COLO668 (cell line): ENCODE measurements at regions not wholly inside any gene's neighbourhood (a gene's known extent, or its start where the extent isn't known, plus 50 kb on each side); places are given as distances from the start of the nearest gene placed in this dataset.
"Not testable (repeated sequence)": the region's sequence is repeated elsewhere in the genome, so short reads cannot be mapped to it uniquely, and the experiment has no call there.

Source experiments
- DNase-seq: peaks from one replicate; lab custom pipeline; 2025; ENCODE audit not compliant: unreplicated experiment; lab: John Stamatoyannopoulos, UW

DNA sequence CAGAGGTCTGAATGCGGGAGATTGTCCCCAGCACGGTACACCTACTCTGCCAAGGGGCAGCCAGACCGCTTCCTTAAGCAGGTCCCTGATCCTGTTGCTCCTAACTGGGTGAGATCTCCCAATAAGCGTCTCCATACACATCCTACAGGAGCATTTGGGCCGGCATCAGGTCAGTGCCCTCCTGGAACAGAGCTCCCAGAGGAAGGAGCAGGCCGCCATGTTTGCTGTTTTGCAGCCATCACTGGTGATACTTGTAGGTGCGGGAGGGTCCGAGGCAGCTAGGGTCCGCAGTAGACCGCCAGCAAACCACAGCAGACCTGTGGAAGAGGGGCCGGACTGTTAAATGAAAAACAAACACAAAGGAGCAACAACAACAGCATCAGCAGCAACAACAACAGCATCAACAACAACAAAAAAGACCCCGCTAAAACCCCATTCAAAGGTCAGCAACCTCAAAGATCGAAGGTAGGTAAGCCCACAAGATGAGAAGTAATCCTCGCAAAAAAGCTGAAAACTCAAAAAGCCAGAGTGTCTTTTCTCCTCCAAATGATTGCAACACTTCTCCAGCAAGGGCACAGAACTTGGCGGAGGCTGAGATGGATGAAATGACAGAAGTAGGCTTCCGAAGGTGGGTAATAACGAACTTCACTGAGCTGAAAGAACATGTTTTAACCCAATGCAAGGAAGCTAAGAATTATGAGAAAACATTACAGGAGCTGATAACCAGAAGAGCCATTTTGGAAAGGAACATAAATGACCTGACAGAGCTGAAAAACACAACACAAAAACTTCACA is 79.0 kb upstream of the CDH7 start:
- no peak for DNase-seq

DNA sequence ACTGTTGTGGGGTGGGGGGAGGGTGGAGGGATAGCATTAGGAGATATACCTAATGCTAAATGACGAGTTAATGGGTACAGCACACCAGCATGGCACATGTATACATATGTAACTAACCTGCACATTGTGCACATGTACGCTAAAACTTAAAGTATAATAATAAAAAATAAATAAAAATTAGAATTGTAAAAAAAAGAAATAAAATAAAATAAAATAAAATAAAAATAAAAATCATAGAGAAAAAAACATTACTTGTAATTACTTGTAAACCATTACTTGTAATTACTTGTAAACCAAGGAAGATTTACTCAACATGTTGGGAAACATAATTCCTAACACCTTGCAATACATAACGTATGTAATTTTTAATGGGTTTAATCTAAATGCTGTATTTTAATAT is 80.7 kb upstream of the CDH7 start:
- DNase-seq: not testable (repeated sequence)

DNA sequence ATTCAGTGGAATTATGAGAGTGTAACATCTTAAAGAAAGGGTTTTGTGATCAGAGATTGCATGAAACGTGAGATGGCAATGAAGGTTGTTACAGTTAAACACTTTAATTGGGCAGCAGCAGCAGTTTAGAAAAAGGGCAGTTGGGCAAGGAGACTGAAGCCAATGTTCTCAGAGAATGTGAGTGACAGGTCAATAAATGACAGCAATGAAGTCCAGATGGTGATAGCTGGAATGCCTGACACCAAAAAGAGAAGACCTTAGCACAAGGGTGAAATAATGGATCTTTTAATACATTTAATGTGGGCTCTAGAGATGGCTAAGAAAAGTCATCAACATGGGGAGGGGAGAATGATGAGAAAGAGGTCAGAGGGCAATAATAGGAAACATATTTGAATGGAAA is 89.4 kb upstream of the CDH7 start:
- DNase-seq: no peak

- DNase-seq: peak; percentile 19
Observed at GRCh38 chr18:65659912-65660311, 90.9 kb upstream of the CDH7 start.

GRCh38 chr18:65659312-65659711 is 91.5 kb upstream of the CDH7 start:
- DNase-seq: no peak

- DNase-seq: no peak
Observed at GRCh38 chr18:65651192-65651591, 99.6 kb upstream of the CDH7 start.

DNA sequence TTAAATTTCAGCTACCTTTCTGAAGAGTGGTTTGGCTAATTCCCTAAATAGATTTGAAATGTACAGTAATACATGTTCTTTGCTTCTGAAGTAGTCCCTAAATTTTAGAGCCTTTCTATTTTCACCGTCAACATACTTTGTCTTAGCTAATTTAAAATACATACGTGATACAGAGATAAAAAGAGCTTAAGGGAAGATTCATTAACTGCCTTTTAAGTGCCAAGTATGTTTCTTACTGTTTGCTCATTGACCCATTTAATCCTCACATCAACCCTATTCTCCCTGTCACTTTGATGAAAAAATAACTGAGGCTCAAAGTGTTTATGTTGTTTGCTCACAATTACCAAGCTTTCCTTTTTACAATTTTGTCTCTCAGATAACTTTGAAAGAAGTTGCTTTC is 118.6 kb upstream of the CDH7 start:
- no peak for DNase-seq

- DNase-seq: no peak
Observed at GRCh38 chr18:65631766-65632165, 119.0 kb upstream of the CDH7 start.

DNA sequence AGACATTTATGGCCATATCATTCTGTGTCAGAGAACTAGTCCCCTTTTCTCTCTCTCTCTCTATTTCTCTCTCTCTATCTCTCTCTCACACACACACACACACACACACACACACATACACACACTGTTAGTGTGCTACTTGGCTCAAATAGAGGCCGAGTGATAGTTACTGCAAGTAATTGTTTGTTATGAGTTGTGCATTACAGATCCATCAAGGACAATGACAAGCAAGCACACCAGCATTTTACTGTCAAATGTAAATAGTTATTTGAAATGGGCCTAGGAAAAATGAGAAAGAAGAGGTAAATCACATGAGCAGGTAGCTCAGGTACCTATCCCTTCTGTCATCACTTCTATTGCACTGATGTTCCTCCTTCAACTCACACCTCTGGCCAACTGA is 122.4 kb upstream of the CDH7 start:
- DNase-seq: no peak

DNA sequence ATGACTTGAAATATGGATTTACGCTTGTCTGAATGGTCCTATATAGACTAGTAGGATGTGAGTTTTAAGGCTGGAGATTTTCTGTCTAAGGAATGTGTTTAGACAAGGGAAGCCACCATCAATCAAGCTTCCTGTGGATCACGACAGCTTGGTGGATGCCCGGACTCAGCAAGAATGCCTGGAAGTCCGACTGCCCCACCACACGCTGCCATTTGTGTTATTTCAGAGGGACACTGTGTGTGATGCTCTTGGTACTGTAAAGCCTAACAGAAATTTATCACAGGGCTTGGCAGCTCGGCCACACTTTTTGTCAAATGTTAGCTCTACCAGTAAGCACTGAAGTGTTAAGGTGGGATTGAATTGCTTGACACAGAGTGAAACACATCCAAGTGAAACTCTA is 127.1 kb upstream of the CDH7 start:
- no peak for DNase-seq

DNA sequence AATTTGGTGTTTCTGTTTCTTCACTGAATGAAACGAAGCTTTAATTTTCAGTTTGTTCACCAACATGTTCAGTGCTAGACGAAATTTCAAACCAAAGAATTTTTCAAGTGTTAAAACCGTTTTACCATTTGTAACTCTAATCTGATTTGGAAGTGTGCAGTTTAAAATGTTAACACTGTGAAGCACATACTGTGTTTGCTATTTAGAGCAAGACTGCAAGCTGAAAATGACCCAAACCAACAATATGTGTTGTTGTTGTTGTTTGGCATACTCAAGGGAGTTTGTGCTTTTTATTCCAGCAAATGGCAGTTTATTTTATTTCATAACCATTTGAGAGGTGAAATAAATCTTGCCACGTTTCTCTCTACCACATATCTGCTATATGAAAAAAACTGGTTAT is 128.4 kb upstream of the CDH7 start:
- DNase-seq: no peak

DNA sequence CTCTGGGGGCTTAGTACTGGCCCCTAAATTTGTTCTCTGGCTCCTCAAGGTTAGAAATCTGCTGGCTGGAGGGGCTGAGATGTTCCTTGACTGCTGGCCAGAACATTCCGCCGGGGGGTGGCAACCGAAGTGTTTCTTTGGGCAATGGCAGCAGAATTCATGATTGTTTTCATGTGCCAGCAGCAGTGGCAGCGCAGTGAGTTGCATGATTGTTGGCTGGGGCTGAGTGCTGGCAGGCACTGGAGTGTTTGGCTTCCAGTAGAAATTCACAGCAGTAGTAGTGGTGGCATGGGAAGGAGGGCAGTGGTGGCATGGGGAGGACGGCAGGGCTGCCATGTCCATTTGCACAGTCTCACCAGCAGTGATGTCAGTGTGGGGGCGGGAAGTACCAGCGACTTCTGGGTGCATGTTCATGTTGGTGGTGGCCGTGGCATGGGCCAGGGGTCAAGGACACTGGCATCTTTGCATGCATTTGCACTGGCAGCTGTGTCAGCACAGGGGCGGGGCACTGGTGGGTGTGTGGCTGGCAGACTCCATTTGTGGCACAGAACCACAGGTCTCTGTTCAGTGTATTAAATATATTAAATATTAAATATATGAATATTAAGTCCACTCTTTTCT is 130.6 kb upstream of the CDH7 start:
- DNase-seq: no peak

DNA sequence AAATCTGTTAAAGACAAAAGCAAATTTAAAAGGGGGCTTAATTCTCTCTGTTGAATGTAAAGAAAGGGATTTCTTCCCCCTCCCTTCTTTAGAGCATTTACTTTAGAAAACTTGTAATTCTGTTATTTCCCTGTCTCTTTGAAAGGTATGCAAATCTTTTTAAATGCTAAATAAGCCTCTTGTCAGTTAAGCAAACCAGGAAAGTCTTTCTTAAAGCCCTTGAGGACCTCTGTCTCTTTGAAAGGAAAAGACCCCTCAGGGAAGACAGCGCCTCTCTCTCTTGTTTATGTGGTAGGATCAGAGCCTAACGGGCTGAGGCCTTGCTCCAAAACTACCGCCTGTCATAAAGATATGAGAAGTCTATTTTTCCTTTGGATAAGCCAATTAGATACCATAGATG is 139.9 kb upstream of the CDH7 start:
- no peak for DNase-seq

- no peak for DNase-seq
Observed at GRCh38 chr18:65608471-65608870, 142.3 kb upstream of the CDH7 start.

GRCh38 chr18:65607161-65607560 is 143.7 kb upstream of the CDH7 start:
- DNase-seq: no peak

GRCh38 chr18:65606551-65607130 is 144.2 kb upstream of the CDH7 start:
- no peak for DNase-seq

- not testable (repeated sequence) for DNase-seq
Observed at GRCh38 chr18:65605352-65605751, 145.5 kb upstream of the CDH7 start.

GRCh38 chr18:65601775-65602174 is 149.0 kb upstream of the CDH7 start:
- DNase-seq: no peak

GRCh38 chr18:65592435-65592834 is 158.4 kb upstream of the CDH7 start:
- no peak for DNase-seq

GRCh38 chr18:65587491-65587890 is 163.3 kb upstream of the CDH7 start:
- no peak for DNase-seq

DNA sequence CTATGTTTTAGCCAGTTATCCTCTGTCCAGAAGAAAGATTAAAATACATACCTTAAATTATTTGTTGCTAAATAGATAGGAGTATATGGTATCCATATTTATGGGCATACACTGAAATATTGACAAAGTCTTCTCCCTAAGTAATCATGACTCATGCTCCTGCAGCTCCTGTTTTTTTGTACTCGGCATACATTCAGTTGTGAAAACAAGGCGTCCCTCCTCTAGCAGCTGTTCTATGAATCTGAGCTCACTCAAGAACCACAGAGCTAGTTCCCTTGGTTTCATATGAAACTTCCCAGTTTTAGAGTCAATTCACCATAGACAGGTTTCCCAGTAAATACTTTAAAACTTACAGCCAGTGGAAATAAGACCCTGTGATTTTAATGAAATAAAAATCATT is 168.7 kb upstream of the CDH7 start:
- DNase-seq: not testable (repeated sequence)

- no peak for DNase-seq
Observed at GRCh38 chr18:65568866-65569265, 181.9 kb upstream of the CDH7 start.
